ENCODE measurements at regions not wholly inside any gene's neighbourhood (a gene's known extent, or its start where the extent isn't known, plus 50 kb on each side); places are given as distances from the start of the nearest gene placed in this dataset.

DNA sequence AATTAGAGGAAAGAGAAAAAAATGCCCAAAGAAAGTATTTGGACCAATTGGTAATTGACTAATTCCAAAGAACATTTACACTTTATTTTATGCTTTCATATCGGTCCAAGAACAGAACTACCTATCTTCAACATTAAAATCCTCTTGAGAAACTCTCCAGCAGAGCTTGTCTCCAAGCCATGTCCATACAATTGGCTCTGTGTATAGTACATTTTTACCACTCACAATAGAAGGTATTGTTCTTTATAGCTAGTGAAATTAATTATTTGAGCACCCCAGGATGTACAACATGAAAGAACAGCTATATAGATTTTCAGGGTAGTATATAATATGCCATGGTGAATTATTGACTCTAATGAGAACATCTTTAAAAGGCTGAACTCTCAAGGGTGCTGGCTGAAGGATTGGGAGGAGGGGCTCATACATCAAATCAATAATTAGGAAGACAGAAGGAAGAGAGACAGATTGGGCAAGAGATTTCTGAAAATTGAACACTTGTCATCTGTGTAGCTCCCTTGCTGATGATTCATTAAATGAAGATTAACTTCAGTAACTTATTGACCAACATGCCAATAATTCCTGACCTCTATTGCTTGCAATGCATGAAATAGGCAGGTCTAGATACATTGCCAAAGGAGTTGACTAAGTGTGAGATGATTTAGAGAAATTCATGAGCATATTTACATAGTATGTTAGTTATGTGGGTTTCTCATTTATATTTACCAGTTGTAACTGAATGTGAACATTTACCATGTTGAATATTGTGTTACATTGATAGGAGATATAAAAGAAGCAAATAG, 249.7 kb downstream of the MTERF1 start:
- DNase-seq (ENCODE audit: low read depth) = no peak

DNA sequence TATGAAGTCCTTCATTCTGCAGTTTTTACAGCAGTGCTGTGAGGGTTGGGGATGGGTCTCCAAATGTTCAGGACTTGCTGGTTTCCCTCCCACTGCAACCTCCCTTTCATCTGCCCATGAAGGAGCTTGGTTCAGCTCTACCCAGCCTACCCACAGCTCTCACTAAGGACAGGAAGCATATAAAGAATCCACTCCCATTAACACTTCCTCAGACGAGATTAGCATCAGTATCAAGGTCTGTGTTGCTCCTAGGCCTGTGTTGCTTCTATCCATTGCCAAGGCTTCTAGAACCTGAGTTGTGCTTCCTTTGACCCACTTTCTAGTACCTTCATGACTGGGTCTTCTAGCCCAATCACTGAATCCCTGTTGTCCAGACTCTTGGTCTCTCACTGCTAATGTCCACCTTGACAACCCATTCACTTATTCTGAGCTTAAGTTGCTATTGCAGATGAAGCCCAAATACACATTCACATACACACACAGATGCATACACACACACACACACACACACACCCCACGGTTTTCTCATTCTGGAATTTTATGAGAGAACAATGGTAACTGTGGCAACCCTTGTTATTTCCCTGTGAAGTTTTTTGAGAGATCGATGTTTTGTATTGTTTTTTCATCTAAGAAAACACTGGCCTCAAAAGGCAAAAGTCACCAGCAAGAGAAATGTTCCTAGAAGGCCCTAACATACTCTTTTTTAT, 248.1 kb downstream of the MTERF1 start:
- DNase-seq (ENCODE audit: low read depth) = no peak

DNA sequence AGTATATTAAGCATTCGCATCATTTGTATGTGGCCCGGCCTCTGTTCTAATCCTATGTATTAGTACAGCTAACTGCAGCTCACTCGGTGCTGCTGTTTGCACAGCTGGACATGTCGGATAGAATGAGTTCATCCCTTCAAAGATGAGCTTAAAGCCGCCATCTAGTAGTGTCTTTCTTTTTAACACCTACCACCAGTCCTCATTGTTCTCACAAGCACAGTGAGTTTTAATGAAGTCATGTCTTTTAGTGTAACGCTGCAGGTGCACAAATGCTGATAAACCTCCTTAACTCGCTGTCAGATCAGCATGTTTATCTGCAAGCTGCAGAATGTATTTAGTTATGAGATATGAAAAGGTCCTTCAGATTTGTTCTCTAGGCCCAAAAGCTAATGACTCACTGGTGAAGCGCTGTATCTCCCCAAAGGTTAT, 247.5 kb downstream of the MTERF1 start:
- DNase-seq (ENCODE audit: low read depth) = no peak

DNA sequence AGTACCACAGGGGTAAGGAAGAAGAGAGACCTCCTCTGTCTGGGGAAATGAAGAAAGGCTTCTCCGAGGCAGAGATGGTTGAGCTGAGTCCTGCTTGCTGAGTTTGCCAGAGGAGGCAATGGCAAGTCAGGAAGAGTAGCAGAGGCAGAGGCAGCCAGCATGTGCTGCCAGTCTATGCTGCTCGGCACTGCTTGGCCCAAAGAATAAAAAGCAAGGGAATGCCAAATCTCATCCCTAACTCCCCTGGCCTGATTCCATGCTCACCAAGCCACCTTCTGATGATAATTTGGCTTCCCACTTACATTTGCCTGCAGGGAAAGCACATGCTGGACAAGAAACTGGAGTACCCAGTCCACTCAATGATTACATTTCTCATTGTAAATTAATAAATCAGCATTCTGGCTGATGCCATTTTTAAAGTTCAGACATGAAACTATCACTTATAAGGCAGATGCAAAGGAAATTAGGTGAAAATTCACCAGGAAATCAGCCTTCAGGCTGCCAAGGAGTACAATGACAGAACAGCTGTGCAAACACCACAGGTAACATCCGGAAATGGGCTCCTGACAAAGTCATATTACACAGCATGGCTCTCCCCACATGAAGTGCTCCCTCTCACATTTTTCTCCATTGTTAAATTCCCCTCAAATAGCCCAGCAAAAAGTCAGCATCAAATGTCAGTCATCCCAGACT, 245.9 kb downstream of the MTERF1 start:
- no peak for DNase-seq (ENCODE audit: low read depth)

DNA sequence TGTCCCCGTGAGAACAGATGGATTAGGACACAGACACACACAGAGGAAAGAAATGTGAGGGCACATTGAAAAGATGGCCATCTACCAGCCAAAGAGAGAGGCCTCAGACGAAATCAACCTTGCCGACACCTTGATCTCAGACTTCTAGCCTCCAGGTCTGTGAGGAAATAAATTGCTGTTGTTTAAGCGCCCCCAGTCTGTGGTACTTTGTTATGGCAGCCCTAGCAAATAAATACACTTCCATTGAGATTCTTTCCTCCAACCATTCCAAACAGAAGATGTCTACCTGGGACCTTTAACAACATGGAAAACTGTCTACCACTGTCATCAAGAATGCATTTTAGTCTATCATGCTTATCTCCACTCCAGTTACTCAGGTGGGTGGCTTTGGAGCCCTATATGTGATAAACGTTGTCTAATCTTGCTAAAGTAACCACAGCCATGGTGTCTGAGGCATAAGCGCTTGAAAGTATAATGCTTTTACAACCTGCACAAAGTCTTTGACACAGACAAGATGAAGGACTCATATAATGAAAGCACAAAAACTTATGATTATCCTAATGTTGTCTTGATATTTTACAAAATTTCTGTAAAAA, 244.3 kb downstream of the MTERF1 start:
- no peak for DNase-seq (ENCODE audit: low read depth)

DNA sequence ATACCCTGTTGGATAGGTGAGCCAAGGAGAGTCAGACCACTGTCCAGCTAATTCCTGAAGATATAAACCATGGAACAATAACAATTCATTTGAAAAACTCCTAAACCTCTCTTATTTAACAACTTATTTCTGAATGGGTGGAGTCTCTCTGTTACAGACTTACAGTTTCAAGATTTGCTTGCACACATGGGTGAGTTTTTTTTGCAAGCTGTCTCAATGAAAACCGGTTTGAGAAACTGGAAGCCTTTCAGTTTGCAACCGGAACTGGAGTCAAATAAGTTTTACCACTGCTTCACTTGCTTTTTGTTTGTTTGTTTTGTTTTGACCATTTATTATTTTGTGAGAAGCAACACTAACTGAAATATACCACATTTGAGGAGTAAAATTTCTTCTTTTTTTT, 243.8 kb downstream of the MTERF1 start:
- no peak for DNase-seq (ENCODE audit: low read depth)

DNA sequence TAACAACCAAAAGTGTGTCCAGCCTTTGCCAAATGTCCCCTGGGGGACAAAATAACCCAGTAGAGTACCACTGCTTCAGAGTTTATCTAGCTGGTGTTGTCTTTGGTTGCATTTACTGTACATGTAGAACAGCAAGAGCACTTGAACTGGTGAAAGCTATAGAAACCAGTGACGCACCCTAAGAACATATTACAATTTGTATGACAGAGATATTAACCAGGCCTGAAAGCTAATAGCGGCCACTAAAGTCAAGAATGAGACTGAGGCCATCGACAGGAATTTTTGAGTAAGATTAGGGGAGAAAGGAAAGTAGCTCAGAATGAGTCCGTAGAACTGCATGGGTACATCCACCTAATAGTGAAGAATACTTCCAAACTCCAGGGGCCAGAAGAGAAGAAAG, 236.2 kb downstream of the MTERF1 start:
- no peak for DNase-seq (ENCODE audit: low read depth)

DNA sequence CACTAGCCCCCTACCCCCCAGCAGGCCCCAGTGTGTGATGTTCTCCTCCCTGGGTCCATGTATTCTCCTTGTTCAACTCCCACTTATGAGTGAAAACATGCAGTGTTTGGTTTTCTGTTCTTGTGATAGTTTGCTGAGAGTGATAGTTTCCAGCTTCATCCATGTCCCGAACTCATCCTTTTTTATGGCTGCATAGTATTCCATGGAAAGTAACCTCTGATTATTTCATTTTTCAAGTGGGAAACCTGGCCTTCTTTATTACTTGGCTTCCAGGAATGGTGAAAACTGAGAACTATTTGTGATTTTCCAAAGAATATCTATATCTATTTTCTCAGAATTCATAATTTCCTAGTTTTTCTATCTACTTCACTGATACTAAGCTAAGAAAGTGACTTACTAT, 235.0 kb downstream of the MTERF1 start:
- DNase-seq (ENCODE audit: low read depth) = no peak

DNA sequence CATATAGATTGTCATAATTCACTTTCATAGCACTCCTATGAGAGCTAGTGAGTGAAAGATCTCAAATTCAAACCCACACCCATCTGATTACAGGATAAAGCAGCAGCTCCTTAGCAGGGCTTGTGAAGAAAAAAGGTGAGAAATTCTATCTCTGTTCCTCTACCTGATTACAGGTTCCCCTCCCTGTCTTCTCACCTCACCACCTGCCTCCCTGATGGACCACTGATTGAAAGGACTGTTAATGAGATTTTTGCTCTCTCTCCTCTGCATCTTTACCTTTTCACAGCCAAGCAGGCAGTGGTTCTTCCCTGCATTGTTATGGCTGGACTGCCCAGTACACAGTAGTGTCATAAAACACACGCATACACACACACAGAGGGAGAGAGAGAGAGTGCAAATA, 228.5 kb downstream of the MTERF1 start:
- no peak for DNase-seq (ENCODE audit: low read depth)

DNA sequence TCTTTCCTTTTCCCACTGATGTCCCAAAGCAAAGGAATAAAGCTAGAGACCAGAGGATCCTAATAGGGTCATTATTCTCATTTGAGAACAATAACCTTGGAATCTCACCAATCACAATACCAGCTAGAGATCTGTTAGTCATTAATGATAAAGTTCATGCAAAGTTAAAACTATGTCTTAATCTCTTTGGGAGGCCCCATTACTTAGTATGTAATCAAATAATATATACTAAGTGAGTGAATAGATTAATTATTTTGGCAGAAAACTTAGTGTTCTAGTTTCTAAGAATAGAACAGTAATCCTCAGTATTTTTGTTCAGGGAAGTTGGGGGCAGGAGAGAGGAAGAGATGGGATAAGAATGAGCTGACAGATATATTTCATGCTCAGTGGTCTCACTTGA, 227.2 kb downstream of the MTERF1 start:
- DNase-seq (ENCODE audit: low read depth) = no peak

DNA sequence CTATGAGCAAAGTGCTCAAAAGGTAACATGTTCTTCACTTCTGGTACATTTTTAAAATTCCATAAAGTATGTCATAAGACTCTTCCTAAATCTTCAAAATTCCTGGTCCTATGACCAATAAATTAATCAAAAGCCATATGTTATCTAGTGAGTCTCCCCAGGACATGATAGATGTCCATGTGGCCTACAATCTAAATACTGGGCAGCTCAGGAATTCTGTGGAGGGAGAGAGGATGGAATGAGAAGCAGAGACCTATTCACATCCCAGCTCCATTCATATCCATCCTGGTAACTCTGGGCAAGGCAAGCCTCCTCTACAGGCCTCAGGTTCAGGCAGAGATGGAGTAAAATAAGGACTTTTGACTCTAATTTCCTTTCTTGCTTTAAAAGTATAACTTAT, 224.8 kb downstream of the MTERF1 start:
- DNase-seq (ENCODE audit: low read depth) = no peak

DNA sequence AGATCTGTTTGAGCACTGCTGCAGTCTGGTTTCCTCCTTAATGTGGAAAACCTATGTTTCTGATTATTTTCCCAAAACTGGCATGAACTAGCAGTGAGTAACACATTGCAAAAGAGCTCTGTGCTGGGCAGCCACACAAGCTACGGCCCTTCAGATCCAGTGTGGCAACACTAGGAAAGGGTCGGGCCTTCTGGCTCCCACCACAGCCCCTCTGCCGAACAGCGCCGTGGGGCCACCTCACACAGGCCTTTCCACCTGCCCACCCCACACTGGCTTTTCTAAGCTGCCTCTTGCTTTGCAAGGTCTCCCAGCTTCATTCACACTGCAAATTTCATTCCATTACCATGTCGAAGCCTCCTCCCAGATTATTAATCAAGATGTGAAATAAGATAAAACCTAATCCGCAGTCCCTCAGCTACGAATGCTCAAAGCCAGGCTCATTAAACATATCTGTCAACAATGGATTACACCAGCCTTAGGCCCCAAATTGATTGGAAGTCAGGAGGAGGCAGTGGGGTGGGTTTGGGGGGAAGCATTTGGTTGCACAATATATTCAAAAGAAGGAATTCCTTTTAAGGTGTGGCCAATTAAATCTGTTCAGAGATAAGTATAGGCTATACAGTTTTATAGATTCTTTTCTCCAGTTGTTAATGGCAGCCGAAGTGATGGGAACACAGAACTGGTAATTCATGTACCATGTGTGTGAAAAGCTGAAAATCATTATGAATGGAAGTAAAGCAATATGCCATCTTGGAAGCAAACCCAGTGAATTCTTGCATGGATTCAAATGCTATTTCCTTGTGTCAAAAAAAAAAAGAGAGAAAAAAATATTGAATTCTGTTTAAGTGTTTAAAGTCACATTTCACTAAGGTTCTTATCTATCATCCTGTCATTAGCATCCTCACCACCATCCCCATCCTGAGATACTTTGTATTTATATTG, 223.7 kb downstream of the MTERF1 start:
- DNase-seq (ENCODE audit: low read depth) = no peak

DNA sequence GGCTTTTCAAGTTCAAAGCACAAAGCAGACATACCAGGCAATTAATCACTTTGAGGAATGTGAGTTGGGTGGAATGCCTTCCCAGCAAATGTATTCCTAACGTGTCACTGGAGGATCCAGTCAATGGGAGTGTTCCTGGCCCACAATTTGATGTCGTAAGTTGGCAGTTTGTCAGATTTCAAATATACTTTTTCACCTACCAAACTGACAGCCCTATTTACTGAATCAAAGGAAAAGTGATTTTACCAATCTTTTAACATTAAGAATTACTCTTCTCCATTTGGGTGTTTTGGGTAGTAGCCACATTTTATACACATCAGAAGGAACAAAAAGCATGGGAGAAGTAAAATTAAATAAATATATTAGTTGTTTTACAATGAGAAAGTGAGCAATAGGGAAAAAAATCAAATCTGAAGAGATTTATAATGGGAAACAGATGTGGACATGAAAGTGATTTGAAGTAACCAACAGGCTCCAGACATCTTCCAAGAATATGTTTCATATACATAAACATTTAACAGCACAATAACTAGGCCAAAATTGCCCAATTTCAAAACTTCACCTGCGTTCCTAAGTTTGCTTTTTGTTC, 222.9 kb downstream of the MTERF1 start:
- peak; percentile 73 for DNase-seq (ENCODE audit: low read depth)

DNA sequence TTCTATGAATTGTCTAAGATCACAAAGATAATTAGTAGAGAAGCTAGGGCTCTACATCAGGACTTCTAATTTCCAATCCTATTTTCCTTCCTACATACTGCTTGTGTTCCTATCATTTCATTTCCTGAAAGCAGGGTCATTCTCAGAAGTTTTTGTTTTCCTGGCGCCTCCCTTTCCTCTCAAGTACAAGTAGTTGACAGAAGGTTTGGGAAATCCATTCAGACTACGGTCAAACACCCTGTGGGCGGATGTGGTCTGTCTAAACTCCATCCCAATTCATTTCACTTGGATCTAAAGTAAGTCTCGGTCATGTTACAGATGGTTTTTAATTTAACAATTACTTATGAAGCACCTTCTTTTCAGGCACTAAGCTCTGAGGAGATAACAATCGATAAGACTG, 221.4 kb downstream of the MTERF1 start:
- no peak for DNase-seq (ENCODE audit: low read depth)

DNA sequence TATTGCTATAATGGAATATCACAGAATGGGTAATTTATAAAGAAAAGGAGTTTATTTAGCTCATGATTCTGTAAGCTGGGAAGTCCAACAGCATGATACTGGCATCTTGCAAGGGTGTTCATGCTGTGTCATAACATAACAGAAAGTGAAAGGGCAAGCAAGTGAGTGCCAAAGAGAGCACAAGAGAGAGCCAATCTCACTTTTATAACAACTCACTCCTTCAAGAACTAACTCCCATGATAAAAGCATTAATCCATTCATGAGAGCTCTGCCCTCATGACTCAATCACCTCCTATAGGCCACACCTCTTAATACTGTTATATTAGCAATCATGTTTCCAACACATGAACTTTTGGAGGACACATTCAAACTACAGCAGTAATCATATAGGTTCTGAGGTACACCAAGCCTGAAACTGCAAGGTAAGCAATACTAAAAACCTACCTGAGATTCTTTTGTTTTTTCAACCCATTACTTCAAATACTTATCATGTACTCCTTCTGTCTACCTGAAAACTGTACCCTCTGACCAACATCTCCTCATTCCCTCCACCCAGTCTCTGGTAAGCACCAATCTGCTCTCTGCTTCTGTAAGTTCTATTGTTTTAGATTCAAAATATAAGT, 219.7 kb downstream of the MTERF1 start:
- no peak for DNase-seq (ENCODE audit: low read depth)

DNA sequence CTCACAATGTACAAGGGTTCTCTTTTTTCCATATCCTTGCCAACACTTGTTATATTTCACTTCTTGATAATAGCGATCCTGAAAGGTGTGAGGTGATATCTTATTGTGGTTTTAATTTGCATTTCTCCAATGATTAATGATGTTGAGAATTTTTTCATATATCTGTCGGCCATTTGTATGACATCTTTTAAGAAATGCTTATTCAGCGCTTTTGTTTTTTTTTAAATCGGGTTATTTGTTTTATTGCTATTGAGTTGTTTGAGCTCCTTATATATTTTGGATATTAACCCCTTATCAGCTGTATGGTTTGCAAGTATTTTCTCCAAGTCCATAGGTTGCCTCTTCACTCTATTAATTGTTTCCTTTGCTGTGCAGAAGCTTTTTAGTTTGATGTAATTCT, 218.8 kb downstream of the MTERF1 start:
- no peak for DNase-seq (ENCODE audit: low read depth)

DNA sequence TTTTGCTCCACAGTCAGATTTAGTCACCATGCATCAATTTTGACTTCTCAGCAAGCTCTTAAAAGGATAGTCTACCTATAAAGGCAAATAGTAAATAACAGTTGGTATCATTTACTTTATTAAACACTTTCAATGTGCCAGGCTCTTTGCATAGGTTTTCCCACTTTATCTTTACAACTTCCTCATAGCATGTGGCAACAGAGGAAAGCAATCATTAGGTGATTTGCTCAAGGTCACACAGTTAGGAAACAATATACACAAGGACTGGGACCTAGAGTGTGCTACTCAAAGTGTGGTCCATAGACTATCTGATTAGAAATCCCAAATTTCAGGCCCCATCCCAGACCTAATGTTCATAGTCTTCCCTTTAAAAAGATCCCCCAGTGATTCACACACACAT, 212.3 kb downstream of the MTERF1 start:
- no peak for DNase-seq (ENCODE audit: low read depth)

DNA sequence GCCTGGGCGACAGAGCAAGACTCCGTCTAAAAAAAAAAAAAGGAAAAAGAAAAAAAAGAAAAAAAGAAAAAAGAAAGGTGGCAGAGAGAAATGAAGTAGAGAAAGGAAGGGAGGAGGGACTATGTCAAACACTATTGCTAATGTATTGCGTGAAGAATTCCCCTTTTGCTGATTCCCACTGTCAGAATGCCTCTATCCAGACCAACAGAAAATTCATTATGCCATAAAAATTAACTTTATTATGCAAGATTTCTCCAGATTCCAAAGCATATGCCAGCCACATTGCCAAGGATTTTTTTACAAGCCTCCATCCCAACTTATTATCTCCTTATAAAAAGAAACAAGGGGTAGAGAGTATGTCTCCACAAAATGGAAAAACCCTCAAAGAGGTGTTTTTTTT, 209.3 kb downstream of the MTERF1 start:
- DNase-seq (ENCODE audit: low read depth) = no peak

DNA sequence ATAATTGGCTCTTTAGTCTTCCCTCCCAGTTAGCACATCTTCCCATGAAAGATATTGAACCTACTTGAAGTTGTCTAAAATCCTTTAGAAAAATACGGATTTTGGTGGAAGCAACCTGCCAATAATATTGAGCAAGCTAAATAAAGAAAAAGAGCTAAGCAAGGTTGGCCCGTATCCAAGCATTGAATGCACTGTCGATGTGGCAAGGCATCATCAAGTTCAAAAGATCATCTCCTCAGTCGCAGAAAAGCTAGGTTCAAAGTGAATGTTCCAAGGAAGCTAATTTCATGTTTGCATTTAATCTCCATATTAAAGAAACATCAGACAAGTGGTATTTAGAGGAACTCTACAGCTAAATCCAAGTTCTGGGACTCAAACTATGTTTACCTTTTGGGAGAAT, 206.0 kb downstream of the MTERF1 start:
- no peak for DNase-seq (ENCODE audit: low read depth)

DNA sequence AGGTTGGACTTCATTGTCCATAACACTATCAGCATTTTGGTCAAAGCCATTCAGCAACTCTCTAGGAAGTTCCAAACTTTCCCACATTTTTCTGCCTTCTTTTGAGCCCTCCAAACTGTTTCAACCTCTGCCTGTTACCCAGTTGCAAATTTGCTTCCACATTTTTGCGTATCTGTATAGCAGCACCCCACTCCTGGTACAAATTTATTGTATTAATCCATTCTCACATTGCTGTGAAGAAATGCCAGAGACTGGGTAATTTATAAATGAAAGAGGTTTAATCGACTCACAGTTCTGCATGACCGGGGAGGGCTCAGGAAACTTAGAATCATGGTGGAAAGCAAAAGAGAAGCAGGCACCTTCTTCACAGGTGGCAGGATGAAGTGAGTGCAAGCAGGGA, 198.8 kb downstream of the MTERF1 start:
- DNase-seq (ENCODE audit: low read depth) = no peak

DNA sequence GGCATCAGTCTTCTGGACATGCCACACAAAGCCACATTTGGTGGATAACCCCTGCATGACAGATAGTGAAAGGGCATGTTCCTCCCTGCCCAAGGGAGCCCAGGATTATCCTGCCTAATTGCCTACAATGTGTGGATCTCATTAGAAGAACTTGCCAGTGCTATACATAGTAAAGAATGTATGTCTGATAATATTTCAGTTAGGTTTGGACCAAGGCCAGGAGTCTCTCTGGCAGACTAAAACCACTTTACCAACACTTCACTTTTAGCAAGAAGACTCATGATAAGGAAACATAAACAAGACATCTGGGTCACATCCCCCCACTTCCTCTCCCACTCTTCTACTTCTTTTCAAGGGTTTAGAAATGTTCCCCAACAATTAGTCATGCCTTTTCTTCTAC, 196.7 kb downstream of the MTERF1 start:
- peak; percentile 68 for DNase-seq (ENCODE audit: low read depth)
